Epidermal melanocyte (primary cell): ENCODE measurements at regions not wholly inside any gene's neighbourhood (a gene's known extent, or its start where the extent isn't known, plus 50 kb on each side); places are given as distances from the start of the nearest gene placed in this dataset.

ENCODE experiments used
- DNase-seq: peaks from one replicate; pipeline ENCODE4 v3.0.0; 2011; ENCODE audit warnings: low spot score; ENCODE audit not compliant: insufficient read length

GRCh38 chr7:85237721-85238120, 50.9 kb upstream of the SEMA3D start:
- DNase-seq, result no peak
